HG02610 (cell line): ENCODE measurements at regions not wholly inside any gene's neighbourhood (a gene's known extent, or its start where the extent isn't known, plus 50 kb on each side); places are given as distances from the start of the nearest gene placed in this dataset.
"Not testable (repeated sequence)": the region's sequence is repeated elsewhere in the genome, so short reads cannot be mapped to it uniquely, and the experiment has no call there.

ENCODE experiments used
- ATAC-seq: cut with Tn5 transposase; IDR thresholded peaks from one replicate; pipeline ENCODE4 v1.9.1; 2021; ENCODE audit warnings: mild to moderate bottlenecking, moderate library complexity; ENCODE audit not compliant: unreplicated experiment

DNA sequence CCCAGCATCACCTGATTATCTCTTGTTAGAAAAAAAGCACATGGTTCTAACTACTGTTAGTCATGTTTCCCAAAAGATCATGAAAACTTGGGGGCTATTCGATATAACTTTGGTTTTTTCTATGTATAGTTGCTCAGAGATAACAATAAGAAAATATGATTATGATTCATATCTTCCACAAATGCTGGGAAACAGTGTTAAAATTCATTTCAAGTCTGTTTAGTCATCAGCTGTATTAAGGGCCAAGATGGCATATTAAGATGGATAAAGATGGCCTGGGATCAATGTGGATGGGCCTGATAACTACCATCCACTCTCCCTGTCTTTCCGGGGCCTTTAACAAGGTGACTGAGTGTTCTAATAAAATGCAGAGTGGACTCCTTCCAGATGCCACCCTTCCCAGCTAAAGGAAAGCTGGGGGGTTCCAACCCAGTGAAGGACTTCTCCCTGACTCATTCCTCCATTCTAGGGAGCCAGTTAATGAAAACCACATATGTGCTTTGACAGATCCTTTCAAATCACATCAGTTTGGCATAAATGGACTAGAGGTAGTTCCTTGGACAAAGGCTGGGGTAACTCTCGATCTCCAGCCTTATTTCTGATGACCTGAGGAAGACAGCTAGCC, 221.6 kb downstream of the VAPA start:
- no peak for ATAC-seq

GRCh38 chr18:10138719-10139118, 224.9 kb downstream of the VAPA start:
- no peak for ATAC-seq

DNA sequence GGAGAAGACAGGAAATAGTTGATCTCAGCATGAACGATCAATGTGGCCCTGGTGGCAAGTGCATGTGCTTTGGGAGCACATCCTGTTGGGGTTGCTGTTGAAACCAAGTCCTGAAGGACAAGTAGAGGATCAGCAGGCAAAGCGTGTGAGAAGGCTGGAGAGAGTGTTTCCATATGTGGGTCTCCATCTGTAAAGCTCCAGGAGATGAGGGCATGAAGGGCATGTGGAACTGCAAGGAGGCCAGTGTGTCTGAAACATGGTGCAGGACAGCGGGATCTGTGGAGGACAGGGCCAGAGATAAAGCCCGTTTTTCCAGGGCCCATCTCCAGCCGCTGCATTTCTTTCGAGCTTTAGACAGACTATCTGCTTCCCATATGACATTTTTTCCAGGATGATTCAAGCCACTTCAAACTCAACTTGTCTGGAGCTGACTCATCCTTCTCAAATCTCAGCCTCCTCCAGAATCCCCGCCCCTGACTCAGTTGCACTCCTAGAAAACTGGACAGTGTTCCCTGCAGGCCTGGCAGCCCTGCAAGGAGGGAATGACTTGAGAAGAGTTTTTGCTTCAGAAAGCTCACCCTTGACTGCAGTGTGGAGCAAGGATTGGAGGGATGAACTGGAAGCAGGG, 226.1 kb downstream of the VAPA start:
- ATAC-seq = no peak

GRCh38 chr18:10140461-10141282, 226.9 kb downstream of the VAPA start:
- ATAC-seq = no peak

GRCh38 chr18:10141559-10141958, 227.7 kb downstream of the VAPA start:
- no peak for ATAC-seq

DNA sequence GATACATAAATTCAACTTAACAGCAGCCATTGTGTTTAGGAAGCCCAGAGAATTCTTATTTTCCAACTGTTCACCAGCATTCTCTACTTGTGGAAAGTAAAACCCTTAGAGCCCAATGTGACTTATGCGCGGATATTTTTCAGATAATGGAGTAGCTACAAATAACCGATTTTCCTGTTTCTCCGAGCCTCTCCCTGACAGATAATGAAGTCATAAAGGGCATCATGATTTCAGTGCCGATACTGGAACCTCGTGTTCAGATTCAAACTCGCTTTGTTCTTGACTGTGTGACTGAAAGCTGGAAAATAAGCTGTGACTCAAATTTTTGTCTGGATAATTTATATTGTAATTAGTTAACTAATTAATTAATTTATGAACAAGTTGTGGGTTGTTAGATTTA, 228.2 kb downstream of the VAPA start:
- ATAC-seq = no peak

- no peak for ATAC-seq
Measured at GRCh38 chr18:10142496-10143160, 228.8 kb downstream of the VAPA start.

- no peak for ATAC-seq
Measured at GRCh38 chr18:10143596-10143995, 229.8 kb downstream of the VAPA start.

DNA sequence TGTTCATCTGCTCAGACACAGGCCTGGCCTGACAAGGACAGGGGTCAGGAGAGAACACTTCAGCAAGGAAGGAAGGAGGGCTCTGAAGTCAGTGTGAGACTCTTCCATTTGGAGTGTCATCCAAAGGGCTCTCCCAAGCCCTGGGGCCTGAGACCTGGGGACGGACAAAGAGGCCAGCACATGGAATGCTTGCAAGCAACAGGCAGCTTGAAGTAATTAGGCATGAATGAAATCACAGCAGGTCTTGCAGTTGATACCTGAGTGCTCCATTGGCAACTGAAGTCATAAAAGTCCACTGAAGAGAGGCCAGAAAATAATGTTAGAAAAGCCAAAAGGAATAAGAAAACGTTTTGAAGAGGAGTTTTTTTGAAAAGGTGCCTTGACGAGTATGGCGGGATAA, 231.7 kb downstream of the VAPA start:
- ATAC-seq = no peak

GRCh38 chr18:10147226-10147625, 233.4 kb downstream of the VAPA start:
- ATAC-seq = no peak

DNA sequence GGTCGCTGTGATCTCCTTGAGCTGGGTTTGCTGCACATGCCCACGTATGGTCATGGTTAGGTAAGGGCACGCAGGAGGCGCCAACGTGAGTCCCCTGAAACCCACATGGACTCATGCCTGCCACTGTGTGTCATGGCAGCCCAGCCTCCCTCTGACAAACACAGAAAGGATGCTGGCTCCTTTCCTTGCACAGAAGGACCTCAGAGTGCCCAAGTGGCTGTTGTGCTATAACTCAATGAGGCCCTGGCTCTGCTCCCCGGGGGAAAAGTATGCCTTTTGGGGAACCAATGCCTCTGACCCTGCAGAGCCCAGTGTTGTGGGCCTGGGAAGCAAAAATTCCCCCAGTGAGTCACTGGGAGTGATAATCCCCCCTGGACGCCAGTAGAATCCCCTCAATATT, 233.9 kb downstream of the VAPA start:
- ATAC-seq = no peak

- no peak for ATAC-seq
Measured at GRCh38 chr18:10148189-10148929, 234.5 kb downstream of the VAPA start.

GRCh38 chr18:10149768-10150556, 236.1 kb downstream of the VAPA start:
- no peak for ATAC-seq

- not testable (repeated sequence) for ATAC-seq
Measured at GRCh38 chr18:10150576-10150975, 236.8 kb downstream of the VAPA start.

DNA sequence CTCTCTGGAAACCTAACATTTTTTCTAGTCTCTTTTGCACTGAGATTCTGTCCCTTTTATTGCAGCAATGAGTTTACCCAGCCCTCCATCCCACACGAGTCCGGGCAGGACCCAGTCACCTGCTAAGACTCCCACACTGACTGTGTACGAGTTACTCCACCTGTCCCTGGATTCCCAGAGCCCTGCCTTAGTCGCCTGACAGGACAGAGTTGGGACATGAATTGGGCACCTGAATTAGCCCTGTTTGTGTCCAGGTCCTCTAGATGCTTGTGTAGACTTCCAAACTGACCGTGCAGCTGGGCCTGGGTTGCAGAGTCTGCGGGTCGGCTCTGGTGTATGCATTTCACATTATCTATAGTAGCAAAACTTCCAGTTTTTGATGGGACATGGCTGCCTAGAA, 238.7 kb downstream of the VAPA start:
- no peak for ATAC-seq

DNA sequence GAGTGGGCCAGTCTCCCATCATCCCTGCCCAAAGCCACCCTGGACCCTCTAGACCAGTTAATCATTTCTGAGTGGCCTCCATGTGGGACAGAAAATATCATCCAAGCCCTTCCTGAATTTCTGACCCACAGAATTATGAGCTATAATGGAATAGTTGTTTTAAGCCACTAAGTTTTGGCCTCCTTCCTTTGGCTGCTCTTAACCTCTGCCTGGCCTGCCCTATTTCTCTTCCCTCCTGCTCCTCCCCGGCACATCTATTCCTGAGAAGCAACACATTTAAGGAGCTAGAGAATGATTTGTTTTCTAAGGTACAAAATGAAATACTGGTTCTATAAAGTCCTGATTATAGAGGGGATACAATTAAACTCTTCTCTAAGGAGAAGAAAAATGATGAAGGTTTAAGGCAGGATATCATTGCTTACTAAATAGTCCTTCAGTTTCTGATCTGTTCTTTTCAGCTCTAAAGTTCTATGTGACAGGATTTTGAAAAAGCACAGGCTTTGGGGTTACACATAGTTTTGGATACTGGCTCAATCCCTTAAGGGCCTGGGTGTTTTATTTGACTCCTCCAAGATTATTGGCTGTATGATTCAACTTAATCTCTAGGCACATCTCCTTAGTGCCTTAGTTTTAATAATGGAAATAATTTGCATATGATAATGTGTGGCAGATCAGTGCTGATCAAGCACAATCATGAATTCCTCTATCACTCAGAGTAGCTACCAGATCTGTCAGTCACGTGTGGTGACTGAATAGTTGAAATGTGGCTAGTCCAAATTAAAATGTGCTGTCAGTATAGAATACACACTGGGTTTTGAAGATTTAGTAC, 240.3 kb downstream of the VAPA start:
- ATAC-seq = no peak

DNA sequence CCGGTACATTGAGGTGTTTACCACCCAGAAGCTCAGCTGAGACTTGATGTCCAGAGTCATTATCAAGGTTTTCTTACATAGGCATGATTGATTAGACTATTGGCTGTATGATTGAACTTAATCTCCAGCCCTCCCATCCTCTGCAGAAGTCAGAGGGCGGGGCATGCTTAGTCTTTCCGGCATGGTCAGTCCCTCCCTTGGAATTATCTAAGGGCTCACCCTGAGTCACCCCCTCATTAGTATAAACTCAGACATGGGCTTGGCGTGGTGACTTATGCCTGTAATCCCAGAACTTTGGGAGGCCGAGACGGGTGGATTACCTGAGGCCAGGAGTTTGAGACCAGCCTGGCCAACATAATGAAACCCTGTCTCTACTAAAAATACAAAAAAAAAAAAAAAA, 243.9 kb downstream of the VAPA start:
- ATAC-seq = no peak

DNA sequence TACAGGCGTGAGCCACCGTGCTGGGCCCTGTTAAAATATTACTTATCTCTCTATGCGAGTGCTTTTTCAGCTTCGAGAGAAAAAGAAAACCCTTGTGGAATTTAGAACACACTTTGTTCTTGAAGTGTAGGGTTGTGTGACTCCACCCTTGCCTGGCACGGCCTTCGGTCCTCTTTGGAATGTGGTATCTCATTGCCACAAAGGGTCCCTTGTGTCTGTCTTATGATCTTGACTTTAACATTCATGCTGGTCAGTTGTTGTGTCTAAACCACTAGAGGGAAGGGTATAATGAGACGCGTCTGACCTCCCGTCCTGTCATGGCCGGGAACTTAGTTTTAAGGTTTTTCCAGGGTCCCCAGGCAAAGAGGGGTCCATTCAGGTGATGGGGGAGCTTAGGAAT, 246.4 kb downstream of the VAPA start:
- no peak for ATAC-seq

- ATAC-seq = no peak
Measured at GRCh38 chr18:10161315-10161714, 247.5 kb downstream of the VAPA start.
